HG02678 (cell line): ENCODE measurements at regions not wholly inside any gene's neighbourhood (a gene's known extent, or its start where the extent isn't known, plus 50 kb on each side); places are given as distances from the start of the nearest gene placed in this dataset.

Experiments used
- ATAC-seq: cut with Tn5 transposase; IDR thresholded peaks from one replicate; pipeline ENCODE4 v1.9.1; 2021; ENCODE audit warnings: mild to moderate bottlenecking, moderate library complexity; ENCODE audit not compliant: unreplicated experiment

DNA sequence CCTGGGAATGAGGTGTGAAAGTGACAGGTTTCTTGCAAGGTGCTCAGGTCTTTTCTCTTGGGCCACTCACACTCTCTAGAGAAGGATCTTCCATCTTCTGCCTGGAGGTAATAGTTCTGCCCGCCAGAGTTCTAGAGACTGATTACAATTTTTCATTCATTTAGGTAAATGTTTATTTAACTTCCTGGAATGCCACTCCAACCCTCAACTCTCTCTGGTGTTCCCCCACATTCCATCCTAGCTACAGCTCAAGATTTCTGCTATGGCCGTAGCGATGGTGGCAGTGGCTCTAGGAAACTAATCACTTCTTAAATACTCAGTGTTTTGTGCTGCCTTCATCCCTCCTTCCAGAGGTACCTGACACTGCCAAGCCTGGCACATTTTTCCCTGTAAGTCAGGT is 174.6 kb downstream of the WDR11 start:
- ATAC-seq = no peak

DNA sequence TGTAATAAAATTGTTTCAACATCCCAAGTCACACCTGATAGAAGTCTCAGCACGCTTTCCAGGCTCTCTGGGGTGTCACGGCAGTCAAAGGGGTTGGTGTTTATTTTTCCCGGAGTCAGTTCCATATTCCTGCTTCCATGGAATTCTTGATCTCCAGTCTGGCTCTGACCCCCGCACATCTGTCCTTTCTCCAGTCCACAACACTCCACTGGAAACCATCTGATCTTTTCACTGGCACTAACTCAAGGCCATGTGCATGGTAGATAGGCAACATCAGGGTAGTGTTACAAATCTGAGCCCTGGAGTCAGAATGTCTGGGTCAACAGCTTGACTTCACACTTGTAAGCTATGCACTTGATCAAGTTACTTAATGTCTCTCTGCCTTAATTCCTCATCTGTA is 176.2 kb downstream of the WDR11 start:
- ATAC-seq = no peak

DNA sequence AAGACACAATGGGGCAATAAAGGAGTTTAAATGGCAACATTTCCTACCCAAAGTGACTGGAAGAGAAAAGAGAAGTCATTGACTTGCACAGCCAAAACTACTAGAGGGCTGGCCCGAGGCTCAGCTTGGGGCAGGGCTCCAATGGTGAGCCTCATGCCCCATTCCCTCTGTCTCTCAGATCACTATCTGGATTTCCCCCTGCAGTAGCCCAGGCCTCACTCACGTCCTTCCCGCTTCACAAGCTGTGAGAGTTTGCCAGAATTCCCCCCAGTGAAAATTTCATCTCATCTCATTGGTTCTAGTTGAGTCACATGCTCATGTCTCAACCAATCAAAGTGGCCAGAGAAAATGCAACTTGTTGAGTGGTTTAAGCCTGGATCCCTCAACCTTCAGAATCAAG is 181.3 kb downstream of the WDR11 start:
- ATAC-seq = no peak

DNA sequence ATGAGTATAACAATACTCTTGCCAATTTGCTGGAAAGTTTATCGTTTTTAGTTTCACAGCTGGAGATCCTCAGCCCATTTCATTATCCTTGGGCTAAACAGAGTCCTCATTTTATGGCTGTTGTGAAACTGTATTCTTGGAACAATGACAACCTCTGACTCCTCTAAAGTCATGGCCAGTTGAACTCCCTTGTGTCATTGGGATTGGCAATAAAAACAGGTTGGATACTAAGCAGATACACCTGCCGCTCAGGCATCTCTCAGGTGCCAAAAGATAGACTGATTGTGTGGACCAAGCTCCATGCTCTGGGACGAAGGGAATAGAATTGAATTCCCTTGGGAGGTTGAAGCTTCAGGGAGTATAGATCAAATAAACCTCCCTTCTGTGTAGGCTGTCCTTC is 182.2 kb downstream of the WDR11 start:
- no peak for ATAC-seq

DNA sequence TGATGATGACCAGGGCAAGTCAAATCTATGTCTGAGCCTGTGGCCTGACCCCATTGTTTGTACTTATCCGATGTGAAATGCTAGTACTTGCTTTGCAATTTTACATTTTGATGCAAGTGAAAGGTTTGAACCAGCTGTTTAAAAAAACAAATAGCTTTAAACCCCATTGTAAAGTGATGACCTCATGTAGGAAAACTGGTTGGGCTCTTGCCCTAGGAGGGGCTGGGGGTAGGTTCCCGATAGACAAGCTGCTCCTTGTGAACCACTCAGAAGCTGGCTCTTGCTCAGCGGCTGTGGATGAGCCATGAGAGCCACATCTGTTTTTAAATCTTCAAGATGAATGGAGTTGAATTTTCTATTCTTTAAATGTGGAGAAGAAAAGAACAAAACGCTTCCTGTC is 185.3 kb downstream of the WDR11 start:
- no peak for ATAC-seq

DNA sequence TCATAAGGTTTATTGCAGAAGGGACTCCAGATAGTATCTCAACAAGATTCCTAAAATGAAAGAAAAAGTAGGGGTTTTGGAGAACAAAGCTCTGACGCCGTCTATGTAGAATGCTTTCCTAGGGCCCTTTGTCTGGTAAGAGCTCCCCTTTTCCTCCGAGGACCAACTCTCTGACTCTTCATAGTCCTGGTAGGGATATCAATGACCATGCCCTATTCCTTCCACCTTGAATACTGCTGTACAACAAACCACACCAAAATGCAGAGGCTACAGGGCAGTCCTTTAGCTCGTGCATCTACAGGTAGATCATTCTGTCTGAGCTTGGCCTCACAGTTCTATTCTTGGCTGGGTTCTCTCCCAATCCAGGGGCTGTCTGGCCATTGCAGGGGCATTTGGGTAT is 190.3 kb downstream of the WDR11 start:
- no peak for ATAC-seq

DNA sequence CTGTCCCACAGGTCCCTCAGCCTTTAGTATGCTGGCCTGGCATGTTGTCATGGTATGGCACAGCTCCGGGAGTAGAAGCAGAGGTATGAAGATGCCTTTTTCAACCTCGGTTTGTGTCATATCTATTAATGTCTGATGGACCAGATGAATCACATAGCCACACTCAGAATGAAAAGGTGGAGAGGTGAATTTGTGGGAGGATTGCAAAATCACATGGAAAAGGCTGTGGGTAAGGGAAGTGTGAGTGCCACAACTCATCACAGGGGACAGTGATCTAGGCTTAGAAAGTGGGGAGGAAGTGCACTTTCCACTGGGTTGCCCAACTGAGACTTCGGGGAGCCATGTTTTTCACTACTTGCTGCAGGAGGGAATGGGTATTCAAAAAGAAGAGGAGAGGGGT is 190.7 kb downstream of the WDR11 start:
- no peak for ATAC-seq

DNA sequence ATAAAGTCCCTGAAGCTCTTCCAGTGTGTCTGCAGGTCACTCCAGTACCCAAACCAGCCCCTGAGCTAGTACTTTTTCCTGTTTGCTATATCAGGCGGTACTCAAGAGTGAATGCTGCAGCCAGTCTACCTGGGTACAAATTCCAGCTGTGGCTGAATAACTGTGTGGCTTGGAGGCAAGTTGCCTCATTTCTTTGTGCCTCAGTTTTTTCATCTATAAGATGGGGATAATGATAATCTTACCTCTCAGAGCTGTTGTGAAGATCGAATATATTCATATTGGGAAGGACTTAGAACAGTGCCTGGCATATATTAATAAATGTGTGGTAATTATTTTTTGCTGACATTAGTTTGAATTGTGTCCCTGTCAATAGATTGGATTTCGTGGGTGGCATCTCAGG is 191.2 kb downstream of the WDR11 start:
- no peak for ATAC-seq

DNA sequence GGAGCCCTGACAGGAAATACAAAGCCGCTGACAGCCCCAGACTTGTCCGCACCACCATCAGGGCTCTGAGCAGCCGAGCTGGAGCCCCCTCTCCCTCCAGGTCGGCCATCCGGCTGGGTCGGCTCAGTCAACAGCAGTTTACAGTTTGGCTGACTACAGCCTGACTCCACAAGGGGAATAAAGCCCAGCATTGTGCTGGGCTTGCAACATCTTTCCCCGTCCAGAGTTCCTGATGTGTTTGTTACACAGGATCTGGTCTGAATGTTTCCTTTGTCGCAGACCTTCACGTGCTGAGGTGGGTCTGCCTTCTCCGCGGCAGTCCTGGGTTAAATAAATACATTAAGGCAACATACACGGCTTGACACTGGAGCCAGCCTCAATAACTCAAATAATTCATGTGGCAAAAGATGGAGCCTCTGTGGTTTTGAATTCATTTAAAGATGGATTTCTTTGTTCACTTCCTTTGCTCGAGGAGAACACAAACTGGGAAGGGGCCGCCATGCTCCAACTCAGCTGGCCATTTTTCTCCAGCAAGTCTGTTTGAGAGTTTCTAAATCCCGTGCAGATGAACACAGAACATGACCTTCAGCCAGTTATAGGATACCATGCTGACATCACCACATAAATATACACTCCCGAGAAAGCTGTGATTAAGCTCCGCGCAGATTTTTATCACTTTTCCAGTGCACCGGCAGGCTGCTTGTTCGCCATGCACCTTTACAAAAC is 192.1 kb downstream of the WDR11 start:
- ATAC-seq = no peak

DNA sequence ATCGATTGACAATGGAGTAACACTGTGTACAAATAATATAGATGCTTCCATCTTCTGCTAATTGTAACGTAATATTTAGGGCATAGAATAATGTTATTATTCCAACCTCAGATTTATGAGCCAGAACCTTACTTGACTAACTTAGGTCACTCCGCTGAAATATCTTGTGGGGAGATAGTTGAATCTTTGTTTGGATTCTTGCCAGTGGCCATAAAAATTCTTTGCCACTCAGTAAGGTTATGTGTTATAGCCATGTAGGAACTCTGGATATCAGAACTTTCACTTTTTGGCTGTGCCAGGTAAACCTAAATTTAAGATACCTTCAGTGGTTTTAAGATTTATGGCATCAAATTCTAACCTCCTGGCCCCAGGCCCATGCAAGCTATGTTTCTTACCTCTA is 197.6 kb downstream of the WDR11 start:
- no peak for ATAC-seq

DNA sequence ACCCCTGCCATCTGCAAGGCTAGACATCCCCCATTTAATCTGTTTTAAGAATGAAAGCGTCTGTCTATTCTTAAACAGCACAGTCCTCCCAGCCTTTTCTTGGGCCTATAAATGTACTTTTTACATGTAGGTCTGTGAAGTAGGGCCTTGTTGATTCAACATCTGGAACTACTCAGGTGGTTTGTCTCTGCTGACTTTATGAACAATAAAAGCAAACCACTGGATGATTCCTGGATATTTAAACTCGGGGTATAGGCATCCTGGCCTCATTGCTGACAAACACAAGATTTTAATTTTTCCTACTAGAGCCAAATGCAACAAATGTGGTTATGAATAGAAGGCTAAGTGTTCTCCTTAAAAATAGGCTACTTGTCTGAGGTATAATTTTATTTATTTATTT is 198.3 kb downstream of the WDR11 start:
- no peak for ATAC-seq

DNA sequence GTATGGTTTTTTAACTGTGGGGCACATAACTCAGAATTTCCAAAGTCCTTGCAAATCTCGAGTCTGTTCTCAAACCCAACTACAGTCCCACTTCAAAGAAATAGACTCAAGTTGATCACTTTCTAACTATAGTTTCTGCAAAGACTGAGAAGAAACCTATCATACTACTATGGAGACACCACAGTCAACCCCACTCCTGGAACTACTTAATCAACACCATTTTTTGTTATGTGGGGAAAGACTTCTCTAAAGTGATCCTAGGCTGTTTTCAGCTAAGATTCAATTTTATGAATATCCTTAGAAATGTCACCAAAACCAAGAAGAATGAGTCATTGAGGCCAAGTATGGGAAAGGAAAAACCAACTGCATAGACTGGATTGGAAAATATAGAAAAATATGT is 198.8 kb downstream of the WDR11 start:
- no peak for ATAC-seq

DNA sequence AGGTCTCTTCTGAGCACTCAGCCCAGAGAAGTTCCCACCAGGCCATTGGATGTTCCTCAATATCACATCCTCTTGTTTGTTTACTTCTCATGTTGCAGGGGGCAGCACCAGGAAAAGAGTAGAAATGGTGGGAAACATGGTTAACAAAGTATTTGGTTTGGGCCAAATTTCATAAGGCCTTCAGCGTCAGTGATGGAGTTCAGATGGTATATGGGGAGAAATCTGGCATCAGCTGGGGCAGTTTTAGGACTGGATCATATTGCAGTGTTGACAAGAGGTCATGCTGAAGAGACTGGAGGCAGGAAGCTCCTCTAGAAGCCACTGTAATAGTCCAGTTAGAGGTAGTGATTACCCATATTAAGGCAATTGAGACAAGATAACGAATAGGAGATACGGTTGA is 200.0 kb downstream of the WDR11 start:
- no peak for ATAC-seq

DNA sequence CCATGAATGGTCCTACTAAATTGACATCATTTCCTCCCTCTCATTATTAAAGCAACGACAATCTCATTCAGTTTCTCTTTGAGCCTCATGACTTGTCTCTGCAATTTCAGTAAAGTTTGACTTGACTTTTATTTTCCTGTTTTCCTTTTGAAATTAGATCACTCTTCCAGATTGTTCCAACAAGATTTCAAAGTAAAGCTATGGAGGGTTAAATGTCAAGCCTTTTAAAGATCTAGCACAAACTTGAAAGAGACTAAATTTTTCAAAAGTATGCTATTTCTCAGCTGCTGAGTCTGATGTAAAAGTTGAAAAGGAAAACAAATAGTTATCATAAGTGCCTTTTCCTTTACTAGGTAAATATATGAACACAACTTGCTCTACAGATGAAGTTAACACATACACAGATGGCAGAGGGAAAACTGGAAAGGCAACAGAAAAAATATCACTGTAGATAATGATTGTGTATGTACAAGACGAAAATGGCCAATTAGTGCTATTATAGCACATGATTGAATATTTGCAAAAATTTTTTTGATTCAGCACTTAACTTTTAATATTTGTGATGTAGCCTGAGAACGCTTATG is 200.6 kb downstream of the WDR11 start:
- ATAC-seq = no peak

DNA sequence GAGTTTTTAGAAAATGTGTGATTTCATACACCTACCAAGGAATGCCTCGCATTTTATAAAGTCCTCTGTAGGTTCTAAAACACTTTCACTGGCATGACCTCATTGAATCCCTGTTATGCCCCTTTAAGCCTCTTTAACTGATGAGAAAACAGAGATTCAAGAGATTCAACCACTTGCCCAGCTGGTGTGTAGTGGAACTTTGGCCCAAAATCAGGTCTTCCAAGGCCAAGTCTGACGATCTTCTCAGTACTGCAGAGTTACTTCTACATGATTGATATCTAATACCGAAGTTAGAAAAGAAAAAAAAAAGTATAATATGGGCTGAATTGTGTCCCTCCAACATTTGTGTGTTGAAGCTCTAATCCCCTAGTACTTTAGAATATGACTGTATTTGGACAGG is 202.0 kb downstream of the WDR11 start:
- no peak for ATAC-seq

DNA sequence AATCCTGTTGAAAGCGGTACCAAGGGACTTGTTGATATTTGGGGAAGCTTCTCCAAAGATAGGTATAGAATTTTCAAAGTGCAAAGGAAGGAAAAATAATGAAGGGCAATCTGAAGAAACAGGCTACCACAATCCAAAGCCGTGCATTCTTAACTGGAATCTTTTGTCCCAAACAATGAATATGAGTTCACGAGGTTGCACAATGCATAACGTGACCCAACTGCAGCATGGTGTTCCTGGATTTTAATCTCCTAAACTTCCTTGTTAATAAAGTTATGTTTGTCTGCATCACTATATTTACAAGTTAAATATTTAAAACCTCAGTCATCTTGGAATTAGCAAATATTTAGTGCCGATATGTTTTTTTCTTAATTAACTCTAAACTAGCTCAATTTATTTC is 203.7 kb downstream of the WDR11 start:
- no peak for ATAC-seq

DNA sequence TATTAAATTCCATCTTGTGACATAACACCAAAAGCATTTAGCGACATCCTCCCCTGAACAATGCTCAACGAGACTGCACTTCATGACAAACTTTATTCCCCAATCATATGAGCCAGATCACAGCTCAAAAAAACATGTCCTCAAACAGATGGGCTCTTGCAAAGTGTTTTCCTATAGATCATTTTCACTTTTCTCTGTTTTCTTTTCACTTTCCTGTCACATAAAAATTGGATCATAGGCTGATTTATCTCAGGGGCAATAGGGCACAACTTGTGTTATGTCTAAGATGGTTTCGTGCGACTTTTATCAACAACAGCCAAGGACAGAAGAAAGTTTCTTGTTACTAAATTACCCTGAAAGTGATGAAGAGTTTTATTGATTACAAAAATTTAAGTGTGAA is 206.1 kb downstream of the WDR11 start:
- ATAC-seq = no peak

DNA sequence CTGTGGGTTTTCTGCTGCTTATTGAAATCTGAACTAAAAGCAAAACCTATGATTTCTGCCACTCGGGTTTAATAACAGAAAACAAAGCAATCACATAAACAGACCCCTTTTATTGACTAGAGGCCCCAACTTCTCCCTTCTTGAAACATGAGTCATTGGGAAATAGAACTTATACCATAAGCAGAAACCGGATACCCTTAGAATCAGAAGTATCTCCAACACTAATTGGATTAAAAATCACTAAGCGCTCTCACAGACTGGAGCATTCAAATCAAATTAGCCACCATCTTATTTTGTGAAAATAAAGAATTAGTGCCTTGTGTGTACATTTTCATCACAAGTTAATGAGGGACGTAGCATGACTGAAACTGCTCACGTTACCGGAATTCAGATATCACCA is 206.9 kb downstream of the WDR11 start:
- ATAC-seq = no peak

DNA sequence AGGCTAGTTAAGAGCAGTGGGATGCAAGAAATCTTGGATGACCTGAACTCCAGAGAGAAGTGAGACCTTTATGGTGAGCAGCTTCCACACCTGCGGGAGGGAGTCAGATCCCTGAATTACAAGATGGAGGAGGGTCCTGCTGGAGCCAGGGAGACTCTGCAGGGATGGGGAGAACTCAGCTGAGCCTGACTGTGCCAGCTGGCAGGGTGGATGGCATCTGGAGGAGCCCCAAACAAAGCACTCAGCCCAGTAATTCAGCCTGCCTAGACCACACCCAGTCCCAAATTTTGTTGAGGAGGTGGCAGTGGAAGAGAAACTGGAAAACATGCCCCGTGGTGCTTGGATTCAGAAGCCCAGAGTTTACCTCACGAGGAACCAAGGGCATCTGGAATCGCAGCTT is 208.2 kb downstream of the WDR11 start:
- no peak for ATAC-seq

DNA sequence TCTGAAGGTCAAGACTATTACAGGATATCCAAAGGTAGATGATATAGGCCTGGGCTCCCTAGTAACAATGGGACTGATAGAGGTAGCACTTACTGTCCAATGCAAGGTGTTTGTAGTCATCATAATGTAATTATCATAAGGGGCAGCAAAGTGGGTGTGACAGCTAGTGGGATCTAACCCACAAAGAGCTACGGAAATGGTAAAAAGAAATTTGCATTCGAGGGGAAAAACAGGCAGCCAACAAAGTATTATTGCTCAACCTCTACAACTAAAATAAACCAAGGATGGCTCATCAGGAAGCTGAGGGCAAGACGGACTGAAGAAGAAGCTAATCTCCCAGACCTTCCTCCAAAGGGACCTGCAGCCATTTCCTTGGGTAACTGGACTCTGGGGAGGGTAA is 211.0 kb downstream of the WDR11 start:
- ATAC-seq = no peak

DNA sequence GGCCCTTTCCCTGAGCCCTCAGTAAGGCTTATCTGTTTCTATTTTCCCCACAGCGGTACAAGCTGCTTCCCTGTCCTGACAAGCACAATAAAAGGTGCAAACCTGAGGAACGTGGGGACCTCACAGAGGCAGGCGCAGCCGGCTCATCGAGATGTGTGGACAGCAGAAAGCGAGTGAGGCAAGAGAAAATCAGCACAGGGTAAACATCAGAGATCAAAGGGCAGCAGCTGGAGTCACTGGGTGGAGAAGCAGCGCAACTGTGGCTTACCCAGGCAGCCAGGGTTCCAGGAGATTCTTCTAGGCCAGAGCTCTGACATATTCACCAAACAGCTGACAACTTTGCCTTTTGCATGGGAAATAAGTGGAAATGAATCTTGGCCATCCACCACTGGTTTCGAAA is 212.6 kb downstream of the WDR11 start:
- no peak for ATAC-seq

DNA sequence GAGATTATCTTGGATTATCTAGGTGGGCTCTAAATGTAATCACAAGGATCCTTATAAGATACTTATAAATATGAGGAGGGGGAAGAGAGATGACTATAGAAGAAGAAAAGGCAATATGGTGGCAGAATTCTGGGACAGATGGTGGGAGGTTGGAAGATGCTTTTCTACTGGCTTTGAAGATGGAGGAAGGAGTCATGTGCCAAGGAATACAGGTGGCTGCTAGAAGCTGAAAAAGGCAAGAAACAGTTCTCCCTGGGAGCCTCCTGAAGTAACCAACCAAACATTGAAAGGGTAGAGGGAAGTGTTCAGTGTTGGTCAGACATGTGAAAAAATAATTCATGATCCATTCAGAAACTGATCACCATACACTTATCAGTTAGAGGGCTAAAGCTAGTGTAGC is 213.3 kb downstream of the WDR11 start:
- ATAC-seq = no peak

DNA sequence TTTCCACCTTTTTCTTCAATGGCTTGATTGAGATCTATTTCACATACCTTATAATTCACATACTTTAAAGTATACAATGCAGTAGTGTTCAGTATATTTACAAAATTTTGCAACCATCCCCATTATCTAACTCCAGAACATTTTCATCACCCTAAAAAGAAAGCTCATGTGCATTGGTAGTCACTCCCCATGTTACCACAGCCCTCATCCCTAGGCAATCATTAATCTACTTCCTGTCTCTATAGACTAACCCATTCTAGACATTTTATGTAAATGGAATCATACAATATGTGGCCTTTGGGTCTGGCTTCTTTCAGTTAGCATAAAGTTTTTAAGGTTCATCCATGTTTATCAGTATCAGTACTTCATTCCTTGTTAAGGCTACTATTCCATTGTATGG is 214.2 kb downstream of the WDR11 start:
- ATAC-seq = no peak
